GM18498 (cell line): ENCODE measurements at regions not wholly inside any gene's neighbourhood (a gene's known extent, or its start where the extent isn't known, plus 50 kb on each side); places are given as distances from the start of the nearest gene placed in this dataset.
"Not testable (repeated sequence)": the region's sequence is repeated elsewhere in the genome, so short reads cannot be mapped to it uniquely, and the experiment has no call there.

Experiments
- ATAC-seq: cut with Tn5 transposase; IDR thresholded peaks from one replicate; pipeline ENCODE4 v1.9.1; 2021; ENCODE audit warnings: mild to moderate bottlenecking, moderate library complexity; ENCODE audit not compliant: unreplicated experiment

GRCh38 chr11:116037861-116038260 lies 533.6 kb upstream of the CADM1 start:
- ATAC-seq = no peak

- no peak for ATAC-seq
Measured at GRCh38 chr11:116035977-116036376, 531.8 kb upstream of the CADM1 start.

- no peak for ATAC-seq
Measured at GRCh38 chr11:116033931-116034553, 529.8 kb upstream of the CADM1 start.

- ATAC-seq = no peak
Measured at GRCh38 chr11:116030697-116031331, 526.6 kb upstream of the CADM1 start.

- not testable (repeated sequence) for ATAC-seq
Measured at GRCh38 chr11:116028506-116028905, 524.3 kb upstream of the CADM1 start.

GRCh38 chr11:115999437-115999836 lies 495.2 kb upstream of the CADM1 start:
- ATAC-seq = no peak

GRCh38 chr11:115996808-115997188 lies 492.6 kb upstream of the CADM1 start:
- peak; percentile 15 for ATAC-seq

- peak; percentile 99 for ATAC-seq
Measured at GRCh38 chr11:115996125-115996807, 492.1 kb upstream of the CADM1 start.

- ATAC-seq = no peak
Measured at GRCh38 chr11:115993590-115993989, 489.4 kb upstream of the CADM1 start.

- no peak for ATAC-seq
Measured at GRCh38 chr11:115990004-115990447, 485.8 kb upstream of the CADM1 start.

GRCh38 chr11:115985896-115986295 lies 481.7 kb upstream of the CADM1 start:
- no peak for ATAC-seq

GRCh38 chr11:115984228-115984627 lies 480.0 kb upstream of the CADM1 start:
- ATAC-seq = no peak

- no peak for ATAC-seq
Measured at GRCh38 chr11:115982666-115983065, 478.5 kb upstream of the CADM1 start.

- no peak for ATAC-seq
Measured at GRCh38 chr11:115981814-115982471, 477.7 kb upstream of the CADM1 start.

- no peak for ATAC-seq
Measured at GRCh38 chr11:115981104-115981481, 476.9 kb upstream of the CADM1 start.

- no peak for ATAC-seq
Measured at GRCh38 chr11:115980337-115981103, 476.3 kb upstream of the CADM1 start.

GRCh38 chr11:115974703-115975102 lies 470.5 kb upstream of the CADM1 start:
- ATAC-seq = no peak

GRCh38 chr11:115967203-115967602 lies 463.0 kb upstream of the CADM1 start:
- not testable (repeated sequence) for ATAC-seq

GRCh38 chr11:115965767-115966504 lies 461.7 kb upstream of the CADM1 start:
- ATAC-seq = no peak

GRCh38 chr11:115964091-115964490 lies 459.9 kb upstream of the CADM1 start:
- ATAC-seq = no peak
